ENCODE measurements at regions not wholly inside any gene's neighbourhood (a gene's known extent, or its start where the extent isn't known, plus 50 kb on each side); places are given as distances from the start of the nearest gene placed in this dataset.
"Not testable (repeated sequence)": the region's sequence is repeated elsewhere in the genome, so short reads cannot be mapped to it uniquely, and the experiment has no call there.

DNA sequence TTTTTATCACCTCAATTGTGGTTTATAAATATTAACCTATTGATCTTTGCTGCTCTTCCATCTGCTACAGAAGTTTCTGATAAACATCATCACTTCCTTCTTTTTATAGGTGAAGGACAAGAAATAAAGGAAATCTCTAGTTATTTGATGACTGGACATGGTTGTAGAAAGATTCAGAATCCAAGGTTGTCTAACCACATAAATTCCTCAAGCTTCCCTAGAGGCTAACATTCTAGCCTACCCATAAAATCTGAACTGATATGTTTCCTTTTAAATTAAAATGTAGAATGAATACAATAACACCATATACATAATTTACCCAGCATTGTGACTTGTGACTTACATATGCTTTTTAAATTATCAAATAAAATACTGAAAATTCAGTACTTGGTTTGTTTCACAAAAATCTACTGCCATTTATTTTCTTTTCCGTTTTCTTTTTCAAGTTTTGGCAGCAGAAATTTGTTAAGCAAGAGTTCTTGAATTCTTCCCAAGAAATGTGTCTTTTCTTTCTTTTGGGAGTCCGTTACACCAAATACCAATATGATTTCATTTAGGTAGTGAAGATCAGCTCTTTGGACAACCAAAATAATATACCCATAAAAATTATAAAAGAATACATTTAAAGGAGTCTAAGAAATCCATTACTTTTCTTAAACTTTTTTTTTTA, 513.2 kb upstream of the ADGRL2 start:
- no peaks in the 10 kb centered on the region for H3K36me3 ChIP-seq (ENCODE audit: control insufficient read depth in 3 of 3, insufficient read depth in 3 of 3, low read length in 3 of 3)
- H3K27me3 ChIP-seq (ENCODE audit: control insufficient read depth in 3 of 3, insufficient read depth in 3 of 3, low read length in 3 of 3), result no peaks in the 10 kb centered on the region
- H3K4me3 ChIP-seq (ENCODE audit: low read length in 3 of 3), result no peak overlapping the region
- H3K4me1 ChIP-seq (ENCODE audit: control insufficient read depth in 3 of 3, insufficient read depth in 3 of 3, low read length in 3 of 3), result no peaks in the 10 kb centered on the region
- no peaks in the 10 kb centered on the region for H3K9me3 ChIP-seq (ENCODE audit: control insufficient read depth in 3 of 3, low read length in 3 of 3)
- no peak overlapping the region for H3K9ac ChIP-seq (ENCODE audit: low read depth in 1 of 3, low read length in 3 of 3)
- no peak overlapping the region for H3K27ac ChIP-seq (ENCODE audit: low read depth, low read length)

GRCh38 chr1:81270051-81270450, 530.7 kb upstream of the ADGRL2 start:
- Histone ChIP-seq H3K9me3 (ENCODE audit: control insufficient read depth in 3 of 3, low read length in 3 of 3) (no peaks in the 10 kb centered on the region), H3K4me1 (ENCODE audit: control insufficient read depth in 3 of 3, insufficient read depth in 3 of 3, low read length in 3 of 3) (no peaks in the 10 kb centered on the region), H3K4me3 (ENCODE audit: low read length in 3 of 3) (no peak overlapping the region), H3K27me3 (ENCODE audit: control insufficient read depth in 3 of 3, insufficient read depth in 3 of 3, low read length in 3 of 3) (no peaks in the 10 kb centered on the region), H3K9ac (ENCODE audit: low read depth in 1 of 3, low read length in 3 of 3) (no peak overlapping the region), H3K27ac (ENCODE audit: low read depth, low read length) (no peak overlapping the region), H3K36me3 (ENCODE audit: control insufficient read depth in 3 of 3, insufficient read depth in 3 of 3, low read length in 3 of 3) (no peaks in the 10 kb centered on the region)

- Histone ChIP-seq H3K9me3 (ENCODE audit: control insufficient read depth in 3 of 3, low read length in 3 of 3) (no peaks in the 10 kb centered on the region), H3K27me3 (ENCODE audit: control insufficient read depth in 3 of 3, insufficient read depth in 3 of 3, low read length in 3 of 3) (no peaks in the 10 kb centered on the region), H3K4me1 (ENCODE audit: control insufficient read depth in 3 of 3, insufficient read depth in 3 of 3, low read length in 3 of 3) (no peaks in the 10 kb centered on the region), H3K9ac (ENCODE audit: low read depth in 1 of 3, low read length in 3 of 3) (no peak overlapping the region), H3K27ac (ENCODE audit: low read depth, low read length) (no peak overlapping the region), H3K36me3 (ENCODE audit: control insufficient read depth in 3 of 3, insufficient read depth in 3 of 3, low read length in 3 of 3) (no peaks in the 10 kb centered on the region), H3K4me3 (ENCODE audit: low read length in 3 of 3) (no peak overlapping the region)
Measured at GRCh38 chr1:81264976-81265375, 535.8 kb upstream of the ADGRL2 start.

DNA sequence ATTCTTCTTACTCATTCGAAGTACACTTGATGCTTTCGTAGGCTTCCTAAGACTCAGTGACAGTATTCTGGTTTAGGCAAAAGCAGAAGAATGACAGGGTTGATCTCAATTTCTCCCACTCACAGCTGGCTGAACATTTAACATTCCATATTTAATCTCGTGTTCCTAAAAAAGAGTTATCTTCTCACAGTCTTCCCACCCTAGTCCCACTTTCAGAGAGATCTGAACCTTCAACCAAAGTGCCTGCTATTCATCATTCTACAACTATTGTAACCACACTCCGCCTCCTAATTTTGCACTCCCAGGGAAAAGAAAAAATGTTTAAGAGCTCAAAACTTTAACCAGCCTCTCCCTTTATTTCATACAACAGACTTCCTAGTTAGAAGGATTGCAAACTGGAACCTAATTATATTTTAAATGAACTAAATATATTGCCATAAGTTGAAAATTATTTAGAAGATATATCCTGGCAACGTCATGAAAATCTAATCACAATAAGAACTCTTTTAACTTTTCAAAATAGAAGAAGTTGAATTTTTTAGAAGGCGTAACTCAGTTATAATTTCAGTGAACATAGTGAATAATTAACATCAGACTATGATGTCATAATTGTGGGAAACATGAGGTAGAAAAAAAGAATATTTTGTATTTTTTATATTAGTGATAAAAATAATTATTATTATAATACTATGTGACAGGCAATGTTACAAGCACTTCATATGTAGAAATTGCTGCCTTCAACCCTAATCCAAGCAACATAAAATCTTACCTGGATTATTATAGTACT, 540.9 kb upstream of the ADGRL2 start:
- H3K36me3 ChIP-seq (ENCODE audit: control insufficient read depth in 3 of 3, insufficient read depth in 3 of 3, low read length in 3 of 3), result no peaks in the 10 kb centered on the region
- H3K9me3 ChIP-seq (ENCODE audit: control insufficient read depth in 3 of 3, low read length in 3 of 3), result no peaks in the 10 kb centered on the region
- H3K27ac ChIP-seq (ENCODE audit: low read depth, low read length), result no peak overlapping the region

DNA sequence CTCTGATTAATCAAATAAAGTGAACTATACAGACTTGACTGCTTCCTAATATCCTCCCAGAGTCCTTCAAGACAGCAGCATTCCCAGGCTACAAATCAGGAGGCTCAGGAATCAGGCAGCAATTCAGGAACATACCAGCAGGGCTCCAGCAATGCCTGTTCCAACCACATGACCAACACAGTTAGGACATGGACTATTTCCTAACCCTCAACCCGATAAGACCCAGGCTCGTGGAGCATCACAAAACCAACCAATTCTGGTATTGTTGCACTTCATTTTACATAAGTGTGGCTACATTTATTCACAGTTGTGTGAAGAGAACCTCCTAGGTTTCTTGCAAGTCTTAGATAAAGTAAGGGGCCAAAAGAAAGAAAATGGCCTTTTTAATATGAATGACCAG, 546.2 kb upstream of the ADGRL2 start:
- no peaks in the 10 kb centered on the region for H3K27me3 ChIP-seq (ENCODE audit: control insufficient read depth in 3 of 3, insufficient read depth in 3 of 3, low read length in 3 of 3)
- H3K4me1 ChIP-seq (ENCODE audit: control insufficient read depth in 3 of 3, insufficient read depth in 3 of 3, low read length in 3 of 3), result no peaks in the 10 kb centered on the region
- no peak overlapping the region for H3K27ac ChIP-seq (ENCODE audit: low read depth, low read length)
- H3K4me3 ChIP-seq (ENCODE audit: low read length in 3 of 3), result no peak overlapping the region
- H3K9me3 ChIP-seq (ENCODE audit: control insufficient read depth in 3 of 3, low read length in 3 of 3), result no peaks in the 10 kb centered on the region
- no peak overlapping the region for H3K9ac ChIP-seq (ENCODE audit: low read depth in 1 of 3, low read length in 3 of 3)
- no peaks in the 10 kb centered on the region for H3K36me3 ChIP-seq (ENCODE audit: control insufficient read depth in 3 of 3, insufficient read depth in 3 of 3, low read length in 3 of 3)

More for the DNA sequence above, 540.9 kb upstream of the ADGRL2 start:
- H3K9ac ChIP-seq (ENCODE audit: low read depth in 1 of 3, low read length in 3 of 3), result no peak overlapping the region
- H3K4me3 ChIP-seq (ENCODE audit: low read length in 3 of 3), result no peak overlapping the region
- no peaks in the 10 kb centered on the region for H3K4me1 ChIP-seq (ENCODE audit: control insufficient read depth in 3 of 3, insufficient read depth in 3 of 3, low read length in 3 of 3)
- H3K27me3 ChIP-seq (ENCODE audit: control insufficient read depth in 3 of 3, insufficient read depth in 3 of 3, low read length in 3 of 3), result no peaks in the 10 kb centered on the region

DNA sequence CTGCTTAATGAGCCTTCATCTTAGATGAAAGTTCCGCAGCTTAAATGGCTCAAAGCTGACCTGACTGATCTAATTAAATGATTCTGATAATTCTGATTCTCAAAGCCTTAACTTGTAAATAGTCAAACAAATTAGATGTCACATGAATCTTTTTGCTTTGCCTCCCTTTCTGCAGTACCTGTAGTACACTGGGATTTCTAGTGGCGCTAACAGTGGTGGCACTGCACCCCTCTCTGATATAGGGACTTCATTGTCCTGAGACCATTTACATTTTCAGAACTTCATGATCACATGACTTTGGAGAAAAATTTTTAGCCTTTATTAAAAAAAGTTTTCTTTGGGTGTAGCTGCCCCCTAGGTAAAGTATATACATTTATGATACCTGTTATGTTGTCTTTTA, 546.7 kb upstream of the ADGRL2 start:
- Histone ChIP-seq H3K36me3 (ENCODE audit: control insufficient read depth in 3 of 3, insufficient read depth in 3 of 3, low read length in 3 of 3) (no peaks in the 10 kb centered on the region), H3K9me3 (ENCODE audit: control insufficient read depth in 3 of 3, low read length in 3 of 3) (no peaks in the 10 kb centered on the region), H3K4me3 (ENCODE audit: low read length in 3 of 3) (no peak overlapping the region)

GRCh38 chr1:81252471-81253151, 548.1 kb upstream of the ADGRL2 start:
- Histone ChIP-seq H3K9ac (ENCODE audit: low read depth in 1 of 3, low read length in 3 of 3) (no peak overlapping the region), H3K4me3 (ENCODE audit: low read length in 3 of 3) (no peak overlapping the region), H3K27ac (ENCODE audit: low read depth, low read length) (no peak overlapping the region), H3K4me1 (ENCODE audit: control insufficient read depth in 3 of 3, insufficient read depth in 3 of 3, low read length in 3 of 3) (no peaks in the 10 kb centered on the region), H3K9me3 (ENCODE audit: control insufficient read depth in 3 of 3, low read length in 3 of 3) (no peaks in the 10 kb centered on the region), H3K36me3 (ENCODE audit: control insufficient read depth in 3 of 3, insufficient read depth in 3 of 3, low read length in 3 of 3) (no peaks in the 10 kb centered on the region), H3K27me3 (ENCODE audit: control insufficient read depth in 3 of 3, insufficient read depth in 3 of 3, low read length in 3 of 3) (no peaks in the 10 kb centered on the region)

More for the DNA sequence above, 546.7 kb upstream of the ADGRL2 start:
- Histone ChIP-seq H3K4me1 (ENCODE audit: control insufficient read depth in 3 of 3, insufficient read depth in 3 of 3, low read length in 3 of 3) (no peaks in the 10 kb centered on the region), H3K27me3 (ENCODE audit: control insufficient read depth in 3 of 3, insufficient read depth in 3 of 3, low read length in 3 of 3) (no peaks in the 10 kb centered on the region), H3K27ac (ENCODE audit: low read depth, low read length) (no peak overlapping the region), H3K9ac (ENCODE audit: low read depth in 1 of 3, low read length in 3 of 3) (no peak overlapping the region)

GRCh38 chr1:81250825-81251224, 549.9 kb upstream of the ADGRL2 start:
- not testable (repeated sequence) for H3K27ac ChIP-seq (ENCODE audit: low read depth, low read length); H3K36me3 ChIP-seq (ENCODE audit: control insufficient read depth in 3 of 3, insufficient read depth in 3 of 3, low read length in 3 of 3)

DNA sequence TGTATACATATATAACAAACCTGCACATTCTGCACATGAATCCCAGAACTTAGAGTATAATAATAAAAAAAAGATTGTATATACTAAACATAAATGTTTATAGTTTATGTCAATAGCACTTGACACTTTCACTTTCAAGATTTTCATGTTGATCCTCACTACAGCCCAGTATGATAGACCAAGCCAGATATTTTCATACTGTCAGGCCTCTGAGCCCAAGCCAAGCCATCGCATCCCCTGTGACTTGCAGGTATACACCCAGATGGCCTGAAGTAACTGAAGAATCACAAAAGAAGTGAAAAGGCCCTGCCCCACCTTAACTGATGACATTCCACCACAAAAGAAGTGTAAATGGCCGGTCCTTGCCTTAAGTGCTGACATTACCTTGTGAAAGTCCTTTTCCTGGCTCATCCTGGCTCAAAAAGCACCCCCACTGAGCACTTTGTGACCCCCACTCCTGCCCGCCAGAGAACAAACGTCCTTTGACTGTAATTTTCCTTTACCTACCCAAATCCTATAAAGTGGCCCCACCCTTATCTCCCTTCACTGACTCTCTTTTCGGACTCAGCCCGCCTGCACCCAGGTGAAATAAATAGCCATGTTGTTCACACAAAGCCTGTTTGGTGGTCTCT, 555.5 kb upstream of the ADGRL2 start:
- not testable (repeated sequence) for H3K9me3 ChIP-seq (ENCODE audit: control insufficient read depth in 3 of 3, low read length in 3 of 3); H3K27ac ChIP-seq (ENCODE audit: low read depth, low read length); H3K4me1 ChIP-seq (ENCODE audit: control insufficient read depth in 3 of 3, insufficient read depth in 3 of 3, low read length in 3 of 3)

More at GRCh38 chr1:81250825-81251224, 549.9 kb upstream of the ADGRL2 start:
- H3K27me3 ChIP-seq (ENCODE audit: control insufficient read depth in 3 of 3, insufficient read depth in 3 of 3, low read length in 3 of 3); H3K4me3 ChIP-seq (ENCODE audit: low read length in 3 of 3); H3K4me1 ChIP-seq (ENCODE audit: control insufficient read depth in 3 of 3, insufficient read depth in 3 of 3, low read length in 3 of 3); H3K9me3 ChIP-seq (ENCODE audit: control insufficient read depth in 3 of 3, low read length in 3 of 3); H3K9ac ChIP-seq (ENCODE audit: low read depth in 1 of 3, low read length in 3 of 3): not testable (repeated sequence)

GRCh38 chr1:81244612-81245011, 556.1 kb upstream of the ADGRL2 start:
- H3K27ac ChIP-seq (ENCODE audit: low read depth, low read length); H3K4me3 ChIP-seq (ENCODE audit: low read length in 3 of 3); H3K36me3 ChIP-seq (ENCODE audit: control insufficient read depth in 3 of 3, insufficient read depth in 3 of 3, low read length in 3 of 3); H3K9ac ChIP-seq (ENCODE audit: low read depth in 1 of 3, low read length in 3 of 3); H3K9me3 ChIP-seq (ENCODE audit: control insufficient read depth in 3 of 3, low read length in 3 of 3); H3K4me1 ChIP-seq (ENCODE audit: control insufficient read depth in 3 of 3, insufficient read depth in 3 of 3, low read length in 3 of 3); H3K27me3 ChIP-seq (ENCODE audit: control insufficient read depth in 3 of 3, insufficient read depth in 3 of 3, low read length in 3 of 3): not testable (repeated sequence)

More for the DNA sequence above, 555.5 kb upstream of the ADGRL2 start:
- not testable (repeated sequence) for H3K9ac ChIP-seq (ENCODE audit: low read depth in 1 of 3, low read length in 3 of 3); H3K36me3 ChIP-seq (ENCODE audit: control insufficient read depth in 3 of 3, insufficient read depth in 3 of 3, low read length in 3 of 3); H3K4me3 ChIP-seq (ENCODE audit: low read length in 3 of 3); H3K27me3 ChIP-seq (ENCODE audit: control insufficient read depth in 3 of 3, insufficient read depth in 3 of 3, low read length in 3 of 3)
